CD4-positive, alpha-beta T cell treated with Interferon alpha-2 for 1 hour (primary cell): ENCODE measurements at regions not wholly inside any gene's neighbourhood (a gene's known extent, or its start where the extent isn't known, plus 50 kb on each side); places are given as distances from the start of the nearest gene placed in this dataset.
A peak's percentile ranks its signal among the peaks of the same experiment; 100 is the strongest.
"Not testable (repeated sequence)": the region's sequence is repeated elsewhere in the genome, so short reads cannot be mapped to it uniquely, and the experiment has no call there.

Experiments
- DNase-seq, 2 donors: peaks; one replicate each; pipeline ENCODE4 v3.0.0-alpha.2; 2020 to 2022

DNA sequence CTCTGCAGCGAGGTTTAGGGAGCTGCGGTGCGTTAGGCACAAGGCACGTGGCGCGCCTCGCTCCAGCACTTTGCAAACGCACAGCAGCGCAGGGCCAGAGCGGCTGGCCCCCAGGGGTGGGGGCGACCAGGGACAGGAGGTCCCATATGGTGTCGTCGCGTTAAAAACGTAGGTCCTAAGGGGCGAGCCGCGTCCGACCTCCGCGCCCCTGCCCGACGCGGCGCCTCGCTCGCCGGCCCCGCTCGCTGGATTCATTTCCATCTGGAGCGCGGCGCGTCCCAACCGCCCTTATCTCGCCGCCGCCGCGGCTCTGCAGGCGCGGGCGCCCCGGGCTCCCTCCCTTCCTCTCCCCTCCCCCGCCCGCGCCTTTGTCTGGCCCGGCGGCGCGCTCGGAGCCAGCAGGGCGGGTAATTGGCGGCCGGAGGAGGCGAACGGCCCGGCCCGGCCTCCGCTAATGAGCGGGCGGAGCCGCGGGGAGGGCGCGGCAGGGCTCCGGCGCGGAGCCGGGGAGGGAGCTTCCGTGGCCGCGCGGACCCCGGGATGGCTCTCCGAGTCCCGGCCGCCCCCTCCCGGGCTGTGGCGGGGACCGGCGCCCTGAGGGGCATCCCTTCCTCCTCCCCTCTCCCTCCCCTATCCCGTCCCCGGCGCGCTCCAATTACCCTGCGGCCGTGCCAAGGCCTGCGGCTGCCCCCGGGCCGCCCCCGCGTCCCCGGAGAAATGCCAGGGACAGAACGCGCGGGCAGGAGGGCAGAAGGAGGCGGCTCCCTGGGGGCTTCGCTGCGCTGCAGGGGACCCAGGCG lies 409.0 kb downstream of the BCOR start:
- no peak for DNase-seq

DNA sequence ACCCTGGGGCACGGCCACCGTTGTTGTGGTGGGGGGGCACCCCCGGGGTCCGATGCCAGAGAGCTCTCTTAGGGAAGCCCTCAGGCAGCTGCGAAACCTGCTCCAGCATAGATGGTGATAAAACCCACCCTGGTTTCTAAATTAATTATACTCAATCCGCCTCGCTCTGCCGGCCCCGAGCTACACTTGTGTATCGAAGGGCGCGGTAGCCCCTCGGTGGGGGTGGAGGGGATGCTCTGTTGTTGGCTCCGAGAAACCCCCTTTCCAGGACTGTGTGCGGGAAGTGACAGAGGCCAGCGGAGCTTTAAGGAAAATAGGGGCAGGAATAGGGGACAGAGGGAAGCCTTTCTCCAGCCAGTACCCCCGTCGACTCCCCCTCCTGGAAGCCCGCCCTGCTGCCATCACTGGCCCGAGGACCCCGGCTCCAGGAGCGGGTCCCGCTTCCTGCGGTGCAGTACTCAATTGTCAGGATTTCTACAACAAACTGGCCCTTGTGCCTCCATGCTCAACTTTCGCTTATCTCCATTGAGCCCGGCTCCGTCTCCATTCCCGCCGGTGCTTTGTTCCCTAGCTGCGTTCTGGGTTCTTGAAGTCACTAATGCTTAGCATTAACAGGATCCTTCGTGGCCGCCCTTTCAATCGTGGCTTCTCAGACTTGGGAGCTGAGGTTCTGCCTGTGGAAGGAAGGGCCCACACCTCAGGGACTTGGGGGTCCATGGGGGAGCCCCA lies 408.2 kb downstream of the BCOR start:
- DNase-seq, result no peak

DNA sequence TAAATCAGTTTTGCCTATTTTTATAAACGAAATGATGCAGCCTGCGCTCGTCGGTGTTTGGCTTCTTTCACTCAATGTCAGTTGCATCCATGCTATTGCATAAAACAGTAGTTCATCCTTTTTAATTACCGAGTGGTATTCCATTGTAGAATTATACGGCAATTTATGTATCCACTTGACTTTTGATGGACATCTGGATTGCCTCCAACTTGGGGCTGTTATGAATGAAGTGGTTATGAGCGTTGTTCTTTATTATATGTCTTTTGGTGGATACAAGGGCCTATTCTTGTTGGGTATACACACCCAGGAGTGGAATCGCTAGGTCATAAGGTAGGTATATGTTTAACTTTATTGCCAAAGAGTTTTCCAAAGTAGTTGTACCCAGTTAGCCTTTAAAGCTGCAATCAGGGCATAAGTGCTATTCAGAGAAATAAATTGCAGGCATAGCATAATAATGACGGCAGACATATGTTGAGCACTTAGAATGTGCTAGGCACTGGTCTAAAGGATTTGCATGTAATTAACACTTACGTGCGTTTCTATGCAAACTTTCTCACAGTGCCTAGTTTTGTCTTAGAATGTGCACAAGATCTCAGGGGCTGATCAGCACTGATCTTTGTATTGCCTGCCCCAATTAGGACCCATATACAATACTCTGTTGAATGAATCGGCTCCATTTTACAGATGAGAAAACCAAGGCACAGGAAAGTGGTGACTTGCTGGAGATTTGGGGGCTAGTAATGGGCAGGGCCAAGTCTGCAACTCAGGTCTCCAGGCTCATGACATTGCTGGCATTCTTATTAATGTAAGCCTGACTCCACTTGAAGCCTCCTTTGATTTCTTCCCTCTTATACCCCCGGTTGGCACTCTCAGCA lies 407.0 kb downstream of the BCOR start:
- no peak for DNase-seq

DNA sequence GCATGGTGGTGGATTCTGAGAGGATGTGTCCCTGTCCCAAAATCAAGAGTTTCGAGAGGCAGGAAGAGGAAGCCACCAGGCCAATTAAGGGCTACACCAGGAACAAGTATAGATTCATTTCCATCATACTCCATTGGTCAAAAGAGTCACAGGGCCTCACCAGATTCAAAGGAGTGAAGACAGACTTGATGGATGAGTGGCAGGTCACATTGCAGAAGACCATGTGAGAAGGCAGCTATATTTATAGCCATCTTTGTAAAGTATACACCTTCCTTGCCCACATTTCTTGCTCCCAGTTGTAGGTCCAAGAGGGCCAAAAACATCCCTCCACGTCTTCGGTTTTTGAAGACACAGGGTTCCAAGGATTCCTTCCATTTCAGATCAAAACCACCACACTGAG lies 406.0 kb downstream of the BCOR start:
- no peak for DNase-seq

DNA sequence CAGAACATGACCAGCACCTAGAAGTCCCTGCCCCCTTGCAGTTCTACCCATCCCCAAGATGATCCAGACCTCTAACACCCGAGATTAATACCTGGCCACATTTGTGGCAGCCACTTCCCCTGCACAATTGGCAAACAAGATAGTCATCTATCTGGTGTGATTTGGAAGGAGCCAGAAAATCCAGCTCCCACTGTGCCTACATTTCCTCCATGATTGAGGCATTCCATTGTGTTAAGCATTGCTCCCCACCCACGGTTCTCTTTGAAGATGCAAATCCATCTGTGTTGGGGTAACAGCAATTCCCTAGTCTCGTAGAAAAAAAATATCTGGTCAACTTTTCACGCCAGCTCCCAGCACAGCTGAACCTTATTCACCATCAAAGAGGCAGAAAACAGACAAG lies 405.0 kb downstream of the BCOR start:
- no peak for DNase-seq

DNA sequence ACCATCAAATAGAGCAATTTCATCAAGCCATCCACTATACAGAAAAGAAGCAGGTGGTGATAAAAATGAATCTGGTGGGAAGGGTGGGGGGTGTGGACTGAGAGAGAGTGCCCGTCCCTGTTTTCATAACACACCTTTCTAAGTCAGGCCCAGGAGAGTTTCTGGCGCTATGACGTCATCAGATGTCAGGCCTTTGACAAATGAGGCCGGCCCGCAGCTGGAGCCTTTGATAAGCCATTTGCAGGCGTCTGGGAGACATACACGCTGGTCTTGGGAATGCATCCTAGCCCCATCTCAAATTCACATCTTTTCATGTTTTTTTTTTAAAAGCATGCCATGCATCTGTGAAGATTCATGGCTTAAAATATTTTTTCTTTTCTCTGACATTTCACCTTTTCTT lies 404.5 kb downstream of the BCOR start:
- no peak for DNase-seq

DNA sequence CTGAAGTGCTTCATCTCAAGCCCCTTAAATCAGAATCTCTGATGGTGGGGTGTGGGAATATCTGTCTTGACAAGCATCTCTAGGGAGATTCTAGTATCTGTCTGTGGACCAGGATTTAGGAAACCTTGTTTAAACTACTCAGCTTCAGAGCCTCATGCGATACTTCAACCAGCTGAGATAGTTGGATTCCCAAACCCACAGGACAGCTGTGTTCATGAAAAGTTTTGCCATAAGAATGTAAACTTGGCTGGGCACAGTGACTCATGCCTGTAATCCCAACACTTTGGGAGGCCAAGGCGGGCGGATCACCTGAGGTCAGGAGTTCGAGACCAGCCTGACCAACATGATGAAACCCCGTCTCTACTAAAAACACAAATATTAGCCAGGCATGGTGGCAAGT lies 395.1 kb downstream of the BCOR start:
- DNase-seq, result not testable (repeated sequence)

DNA sequence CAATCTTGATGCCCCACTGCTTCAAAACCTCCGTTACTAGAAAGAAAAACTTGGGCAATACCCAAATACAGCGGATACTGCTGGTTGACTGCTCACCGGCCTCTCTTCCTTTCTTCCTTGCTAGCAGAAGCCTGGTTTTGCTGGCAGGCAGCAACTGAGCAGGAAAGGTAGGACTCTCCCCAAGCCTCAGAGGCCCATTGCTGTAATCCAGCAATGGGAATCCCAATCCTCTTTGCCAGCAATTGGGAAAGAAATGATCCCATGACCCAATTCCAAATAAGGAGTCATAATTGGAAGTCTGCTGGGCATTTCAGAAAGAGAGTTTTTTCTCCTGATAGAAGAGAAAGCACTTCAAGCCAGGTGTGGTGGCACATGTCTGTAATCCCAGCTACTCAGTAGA lies 394.5 kb downstream of the BCOR start:
- no peak for DNase-seq

DNA sequence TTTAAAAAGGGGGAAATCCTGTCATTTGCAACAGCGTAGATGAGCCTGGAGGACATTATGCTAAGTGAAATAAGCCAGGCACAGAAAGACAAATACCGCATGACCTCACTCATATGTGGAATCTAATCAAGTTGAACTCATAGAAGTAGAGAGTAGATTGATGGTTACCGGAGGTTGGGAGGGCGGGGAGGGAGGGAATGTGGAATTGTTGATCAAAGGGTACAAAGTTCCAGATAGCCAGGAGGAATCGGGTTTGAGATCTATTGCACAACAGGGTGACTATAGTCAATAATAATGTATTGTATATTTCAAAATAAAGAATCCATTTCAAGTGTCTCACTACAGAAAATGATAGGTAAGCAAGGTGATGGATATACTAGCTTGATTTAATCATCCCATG lies 393.2 kb downstream of the BCOR start:
- no peak for DNase-seq

DNA sequence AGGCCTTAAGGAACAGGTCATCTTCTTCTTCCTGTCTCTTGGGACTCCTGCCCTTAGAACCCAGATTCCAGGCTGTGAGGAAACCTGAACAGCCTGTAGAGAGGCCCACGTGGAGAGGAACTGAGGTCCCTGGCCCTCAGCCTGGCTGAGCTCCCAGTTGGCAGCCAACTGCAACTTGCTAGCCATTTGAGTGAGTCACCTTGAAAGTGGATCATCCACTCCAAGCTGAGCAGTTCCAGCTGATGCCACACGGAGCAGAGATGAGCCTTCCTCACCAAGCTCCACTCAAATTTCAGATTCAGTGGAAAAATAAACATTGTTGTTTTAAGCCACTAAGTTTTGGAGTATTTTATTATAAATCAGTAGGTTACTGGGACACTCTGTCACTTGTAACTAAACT lies 392.5 kb downstream of the BCOR start:
- no peak for DNase-seq

DNA sequence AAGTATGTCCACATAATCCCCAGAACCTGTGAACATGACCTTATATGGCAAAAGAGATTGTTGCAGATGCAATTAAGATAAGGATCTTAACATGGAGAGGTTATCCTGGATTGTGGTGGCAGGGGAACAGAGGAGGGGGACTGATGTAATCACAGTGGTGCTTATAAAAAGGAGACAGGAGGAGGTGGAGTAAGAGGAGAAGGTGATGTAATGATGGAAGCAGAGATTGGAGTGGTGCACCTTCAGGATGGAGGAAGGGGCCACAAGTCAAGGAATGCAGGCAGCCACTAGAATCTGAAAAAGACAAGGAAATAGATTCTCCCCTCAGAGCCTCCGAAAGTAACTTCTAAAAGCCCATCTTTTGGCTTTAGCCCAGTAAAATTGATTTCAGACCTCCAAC lies 388.4 kb downstream of the BCOR start:
- no peak for DNase-seq

DNA sequence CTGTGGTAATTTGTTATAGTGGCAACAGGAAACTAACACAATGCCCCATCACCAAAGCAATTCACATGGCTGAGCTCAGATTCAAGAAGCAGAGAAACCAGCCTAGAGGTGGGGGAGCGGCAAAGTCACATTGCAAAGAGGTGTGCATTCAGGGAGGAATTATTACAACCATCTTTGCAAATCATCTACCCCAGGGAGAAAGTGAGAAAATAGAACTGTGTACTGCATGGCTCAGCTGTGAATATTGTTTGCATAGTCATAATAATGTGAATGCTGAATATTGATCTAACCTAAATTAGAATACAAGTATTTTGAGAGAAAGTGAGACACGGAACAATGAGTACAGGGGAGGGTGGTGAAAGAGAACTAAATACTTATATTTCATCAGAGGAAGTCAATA lies 387.9 kb downstream of the BCOR start:
- no peak for DNase-seq

DNA sequence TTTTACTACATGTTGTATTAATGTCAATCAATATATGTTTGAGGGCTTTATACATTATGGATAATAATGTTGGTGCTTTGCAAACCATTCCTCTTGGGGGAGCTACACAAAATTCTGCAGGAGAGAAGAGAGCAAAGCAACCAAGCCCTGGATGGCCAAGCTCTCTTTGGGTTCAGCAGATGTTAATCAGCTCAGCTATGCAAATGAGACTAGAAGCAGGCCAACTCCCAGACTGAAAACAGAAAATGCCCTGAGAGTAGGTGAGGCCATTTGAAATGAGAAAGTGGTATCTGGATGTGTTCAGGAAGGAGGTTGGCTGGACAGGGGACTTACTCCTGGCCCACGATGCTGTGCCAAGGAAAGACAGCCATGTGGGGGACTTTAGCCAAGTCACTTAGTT lies 387.0 kb downstream of the BCOR start:
- no peak for DNase-seq

DNA sequence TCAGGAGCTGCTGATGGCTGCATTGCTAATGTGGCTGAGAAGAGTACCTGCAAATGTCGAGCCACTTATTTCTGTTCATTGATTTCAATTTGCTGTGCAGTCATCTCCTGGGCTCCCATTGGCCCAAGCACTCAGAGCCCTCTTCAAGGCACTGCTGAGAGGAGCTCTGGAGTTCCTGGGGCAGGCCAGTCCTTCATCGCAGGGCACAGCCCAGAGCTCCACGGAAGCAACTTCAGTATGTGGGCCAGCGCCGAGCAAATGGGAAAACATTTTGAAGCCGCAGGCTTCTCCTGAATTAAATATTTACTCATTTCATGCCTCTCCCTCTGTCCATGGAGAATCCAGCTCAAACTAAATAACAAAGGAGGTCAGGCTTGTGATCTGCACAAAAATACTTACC lies 383.3 kb downstream of the BCOR start:
- DNase-seq, result no peak

DNA sequence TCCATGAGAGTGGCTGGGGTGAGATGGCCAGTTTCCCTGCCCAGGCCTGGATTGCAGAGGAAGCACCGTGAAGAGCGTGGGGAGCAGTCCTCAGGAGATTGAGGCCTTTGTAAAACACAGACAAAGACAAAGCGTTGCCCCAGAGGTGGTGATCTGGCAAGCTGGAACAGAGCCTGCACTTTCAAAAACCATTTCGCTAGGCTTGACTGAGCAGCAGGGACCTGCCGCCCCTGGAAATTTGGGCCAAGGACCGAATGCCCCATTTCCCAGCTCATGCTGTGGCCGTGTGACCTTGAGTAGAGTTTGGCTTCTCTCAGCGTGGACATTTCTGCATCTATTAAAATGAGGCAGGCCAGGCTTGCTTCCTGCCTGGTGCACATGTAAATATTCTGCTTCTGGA lies 381.4 kb downstream of the BCOR start:
- DNase-seq, result no peak

DNA sequence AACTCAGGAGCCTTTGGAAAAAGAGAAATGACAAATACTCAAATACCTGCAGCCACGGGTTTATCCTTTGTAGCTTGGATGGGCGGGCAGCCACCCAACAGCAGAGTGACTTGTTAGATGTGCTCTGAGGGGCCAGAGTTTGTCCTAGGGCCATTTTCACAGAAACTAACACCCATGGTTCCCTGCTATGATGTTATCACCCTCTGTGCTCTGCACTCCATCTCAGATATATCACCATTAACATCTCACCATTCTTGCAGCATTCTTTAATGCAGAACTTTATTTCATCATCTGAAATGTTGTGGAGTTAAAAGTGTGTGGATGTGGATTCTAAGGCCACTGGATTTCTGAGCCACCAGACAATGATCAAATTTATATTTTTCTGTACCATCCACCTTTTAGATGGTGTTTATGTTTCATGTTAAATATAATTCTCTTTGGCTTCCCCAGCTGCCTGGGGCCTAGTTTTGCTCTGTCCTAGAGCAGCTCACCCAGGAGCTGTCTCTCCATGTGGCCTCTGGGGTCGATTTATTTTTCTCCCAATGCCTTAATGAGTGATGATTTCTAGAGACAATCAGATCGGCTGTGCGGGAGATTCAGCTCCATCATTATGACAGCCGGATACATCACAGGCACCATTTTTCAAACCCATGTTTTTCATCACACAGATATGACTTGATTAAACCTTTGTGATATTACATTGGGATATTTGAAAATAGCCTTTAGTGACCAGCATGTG lies 380.8 kb downstream of the BCOR start:
- DNase-seq, result no peak

DNA sequence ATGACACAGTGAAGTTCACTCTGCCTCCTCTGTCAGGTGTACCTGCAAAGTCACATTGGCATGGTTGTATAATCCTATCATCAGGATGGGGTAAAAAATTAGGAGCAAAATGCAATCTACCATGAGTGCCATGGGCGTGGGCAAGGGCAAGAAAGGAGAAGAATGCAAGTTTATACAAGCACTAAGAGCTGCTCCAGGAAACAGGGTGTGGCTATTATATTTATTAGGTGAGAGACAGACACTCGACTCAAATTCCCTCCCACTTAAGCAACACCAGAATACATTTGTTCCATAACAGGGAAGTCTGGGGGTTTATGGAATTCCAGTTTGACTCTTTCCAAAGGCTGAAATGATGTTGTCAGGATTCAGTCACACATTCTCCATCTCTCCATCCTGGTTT lies 378.8 kb downstream of the BCOR start:
- no peak for DNase-seq

DNA sequence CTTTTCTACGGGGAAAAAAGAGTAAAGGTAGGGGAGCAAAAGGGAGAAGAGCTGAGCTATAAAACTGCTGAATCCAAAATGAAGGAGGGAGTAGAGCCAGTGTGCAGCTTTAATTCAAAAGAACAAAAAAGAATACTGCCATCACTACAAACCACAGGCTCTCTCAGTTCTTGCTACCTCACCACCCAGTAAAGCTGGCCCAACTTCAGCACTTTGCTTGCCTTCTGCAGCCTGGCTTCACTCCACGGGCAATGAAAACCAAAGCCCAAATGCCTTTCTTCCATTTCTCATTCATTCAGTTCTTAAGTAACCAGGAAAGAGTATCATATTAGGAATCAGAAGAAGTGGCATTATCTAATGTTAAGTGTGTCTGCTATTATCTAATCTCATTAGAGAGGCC lies 376.8 kb downstream of the BCOR start:
- DNase-seq, result no peak

DNA sequence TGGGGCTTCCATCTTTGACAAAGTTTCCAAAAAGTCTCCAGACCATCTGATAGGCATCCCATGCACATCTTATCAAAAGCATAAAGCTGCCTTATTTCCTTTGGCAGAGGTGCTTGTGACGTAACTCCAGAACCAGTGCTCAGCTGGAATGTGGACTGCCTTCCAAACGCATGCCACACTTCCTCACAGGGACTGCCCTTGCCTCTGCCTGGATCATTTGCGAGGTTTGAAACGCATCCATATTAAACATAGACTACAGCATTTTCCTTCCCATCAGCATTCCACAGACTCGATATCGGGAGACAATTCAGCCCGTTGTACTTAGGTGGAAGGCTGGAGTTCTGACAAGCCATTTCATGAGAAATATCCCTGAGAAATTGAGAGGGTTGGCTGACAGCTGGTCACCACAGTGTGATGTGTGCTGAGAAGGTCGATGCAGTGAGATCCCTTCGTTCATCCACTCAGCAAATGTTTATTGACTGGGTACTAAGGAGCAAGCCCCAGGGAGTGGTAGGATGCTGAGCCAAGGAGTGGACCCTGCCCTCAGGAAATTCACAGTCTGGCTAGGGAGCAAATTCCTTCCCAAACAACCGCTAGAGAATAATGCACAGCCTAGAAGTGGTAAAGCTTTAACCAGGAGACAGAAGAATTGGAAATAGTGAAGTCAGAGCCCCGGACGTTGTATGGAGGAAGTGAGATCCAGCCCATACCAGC lies 376.0 kb downstream of the BCOR start:
- DNase-seq, result no peak

DNA sequence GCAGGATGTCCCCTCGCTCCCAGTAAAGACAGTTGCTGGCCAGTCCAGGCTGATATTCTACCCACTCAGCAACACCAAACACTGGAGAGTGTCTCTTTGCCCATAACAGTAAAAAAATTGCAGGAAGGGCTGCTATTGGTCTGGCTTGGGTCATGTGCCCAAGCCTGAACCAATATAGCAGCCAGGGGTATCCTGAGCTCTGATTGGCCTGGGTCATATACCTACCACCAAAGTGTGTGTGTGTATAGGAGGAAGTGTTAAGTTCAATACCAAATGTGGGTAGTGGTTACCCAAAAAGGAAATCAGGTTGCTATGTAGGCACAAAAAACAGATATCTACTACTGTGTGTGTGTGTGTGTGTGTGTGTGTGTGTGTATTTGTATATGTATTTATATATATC lies 373.2 kb downstream of the BCOR start:
- DNase-seq, result peak in 1 of 2 donors; percentile 25

DNA sequence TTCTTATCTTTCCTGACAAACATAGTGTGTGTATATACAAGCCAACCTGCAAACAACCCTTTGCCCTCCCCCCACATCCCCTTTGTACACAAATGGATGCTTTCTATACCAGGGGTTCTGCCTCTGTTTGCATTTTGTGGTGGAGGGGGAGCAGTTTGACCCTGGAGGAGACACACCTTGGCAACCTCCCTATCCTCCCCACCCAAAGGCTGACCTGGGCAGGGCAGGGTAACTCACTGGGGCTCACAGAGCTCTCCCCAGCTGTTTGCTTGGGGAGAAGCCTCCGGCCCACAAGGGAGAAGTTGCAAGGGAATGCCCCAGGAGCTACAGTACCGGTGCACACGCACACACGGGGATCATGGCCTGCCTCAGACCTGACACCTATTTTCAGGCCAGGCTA lies 372.6 kb downstream of the BCOR start:
- no peak for DNase-seq

DNA sequence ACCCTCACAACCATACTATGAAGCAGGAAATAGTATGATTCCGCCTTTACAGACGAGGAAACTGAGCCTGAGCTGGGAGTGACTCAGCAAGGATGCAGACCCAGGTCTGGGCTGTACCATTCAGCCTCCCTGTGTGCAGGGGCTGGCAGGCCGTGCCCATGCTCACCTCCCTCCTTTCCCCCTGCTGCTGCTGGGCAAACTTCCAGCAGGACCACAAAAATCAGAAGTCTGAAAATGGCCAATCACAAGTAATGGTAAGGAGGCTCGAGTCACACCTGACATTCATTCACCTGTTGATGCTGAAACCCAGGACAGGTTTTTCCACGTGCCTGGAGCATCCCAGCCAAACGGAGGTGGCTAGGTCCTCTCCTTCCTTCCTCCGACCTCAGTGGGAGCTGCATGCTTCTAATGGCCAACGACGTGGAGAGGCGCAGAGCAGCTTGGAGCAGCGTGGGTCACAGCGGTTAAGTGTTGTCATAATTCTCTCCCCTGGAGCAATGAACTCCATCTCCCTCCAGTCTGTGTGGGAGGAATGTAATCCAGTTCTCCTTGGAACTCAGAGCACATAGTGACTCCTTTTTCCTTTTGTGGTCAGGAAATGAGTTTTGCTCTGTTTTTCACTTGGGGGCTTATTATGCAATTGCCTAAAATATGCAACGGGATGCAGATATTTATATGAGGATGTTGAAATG lies 371.7 kb downstream of the BCOR start:
- no peak for DNase-seq
